GM23338 (cell line): ENCODE measurements at regions not wholly inside any gene's neighbourhood (a gene's known extent, or its start where the extent isn't known, plus 50 kb on each side); places are given as distances from the start of the nearest gene placed in this dataset.

Experiments
- ATAC-seq: fragments of 200-7000 bp; cut with Tn5 transposase; 3 replicates; pipeline ENCODE4 v1.9.1; 2020
- DNase-seq: peaks from one replicate; pipeline ENCODE4 v3.0.0-alpha.2; 2015; ENCODE audit warnings: low spot score
- H2AFZ ChIP-seq: fragments of 200-600 bp; sonication (generic); 2 replicates; pipeline ENCODE4 v1.8.0; 2016; ENCODE audit warnings: antibody characterized with exemption, mild to moderate bottlenecking, moderate library complexity
- H3F3A ChIP-seq: fragments of 200-600 bp; sonication (generic); replicated peaks from 2 replicates; pipeline ENCODE4 v1.8.0; 2017; ENCODE audit warnings: antibody characterized with exemption, mixed run types, low read depth
- H3K27ac ChIP-seq: fragments of 200-600 bp; sonication (generic); 2 replicates; pipeline ENCODE4 v1.6.1; 2016; ENCODE audit warnings: low read depth
- H3K27me3 ChIP-seq: fragments of 200-600 bp; sonication (generic); 2 replicates; pipeline ENCODE4 v1.8.0; 2016; ENCODE audit warnings: mild to moderate bottlenecking, mixed run types, moderate library complexity; ENCODE audit not compliant: insufficient read depth
- H3K36me3 ChIP-seq: fragments of 200-600 bp; sonication (generic); 2 replicates; pipeline ENCODE4 v1.8.0; 2016; ENCODE audit warnings: mild to moderate bottlenecking; ENCODE audit not compliant: insufficient read depth
- H3K4me1 ChIP-seq: fragments of 200-600 bp; sonication (generic); 2 replicates; pipeline ENCODE4 v1.8.0; 2016; ENCODE audit warnings: mild to moderate bottlenecking, moderate library complexity; ENCODE audit not compliant: insufficient read depth
- H3K4me2 ChIP-seq: fragments of 200-600 bp; sonication (generic); 2 replicates; pipeline ENCODE4 v1.7.1; 2017; ENCODE audit warnings: mixed run types
- H3K4me3 ChIP-seq: fragments of 200-600 bp; sonication (generic); 2 replicates; pipeline ENCODE4 v1.6.1; 2016; ENCODE audit warnings: mixed run types
- H3K79me2 ChIP-seq: fragments of 200-600 bp; sonication (generic); replicated peaks from 2 replicates; pipeline ENCODE4 v1.8.0; 2017; ENCODE audit warnings: mild to moderate bottlenecking; ENCODE audit not compliant: insufficient read depth
- H3K9me2 ChIP-seq: fragments of 200-600 bp; sonication (generic); 2 replicates; pipeline ENCODE4 v1.8.0; 2017; ENCODE audit not compliant: insufficient read depth
- H4K20me1 ChIP-seq: fragments of 200-600 bp; sonication (generic); replicated peaks from 2 replicates; pipeline ENCODE4 v1.8.0; 2017; ENCODE audit warnings: mild to moderate bottlenecking; ENCODE audit not compliant: insufficient read depth
- H3K27ac Mint-ChIP-seq: 2 replicates; pipeline ENCODE4 v1.8.0; 2020; ENCODE audit warnings: inconsistent platforms, mild to moderate bottlenecking, moderate library complexity, mixed read lengths
- H3K27me3 Mint-ChIP-seq: 3 replicates; pipeline ENCODE4 v1.8.0; 2022; ENCODE audit warnings: low read depth, mild to moderate bottlenecking, moderate library complexity, mixed read lengths, inconsistent platforms; ENCODE audit not compliant: insufficient read depth, poor library complexity
- H3K36me3 Mint-ChIP-seq: 3 replicates; pipeline ENCODE4 v1.8.0; 2021; ENCODE audit warnings: low read depth, mild to moderate bottlenecking, inconsistent platforms, moderate library complexity, mixed read lengths
- H3K4me1 Mint-ChIP-seq: 3 replicates; pipeline ENCODE4 v1.8.0; 2020; ENCODE audit warnings: mild to moderate bottlenecking, inconsistent platforms, mixed read lengths
- H3K4me3 Mint-ChIP-seq: 3 replicates; pipeline ENCODE4 v1.8.0; 2021; ENCODE audit warnings: moderate library complexity, mild to moderate bottlenecking, inconsistent platforms, mixed read lengths
- H3K9me3 Mint-ChIP-seq: 3 replicates; pipeline ENCODE4 v1.8.0; 2020; ENCODE audit warnings: moderate library complexity, mild to moderate bottlenecking, inconsistent platforms, mixed read lengths
- EZH2phosphoT487 ChIP-seq: fragments of 200-600 bp; sonication (generic); IDR thresholded peaks from one replicate; pipeline ENCODE4 v1.8.1; 2018; ENCODE audit warnings: antibody characterized with exemption; ENCODE audit not compliant: unreplicated experiment
- NANOG ChIP-seq: IDR thresholded peaks from 2 replicates; pipeline ENCODE4 v1.6.1; 2016; ENCODE audit warnings: antibody characterized with exemption, borderline replicate concordance
- ZNF331 ChIP-seq: fragments of 250-450 bp; sonication (Bioruptor Pico); IDR thresholded peaks from 2 replicates; pipeline ENCODE4 v1.5.0; 2020; ENCODE audit warnings: low read depth, mild to moderate bottlenecking, moderate library complexity
- TF ChIP-seq, protein P1 (sequence below): fragments of 250-450 bp; sonication (Bioruptor Pico); IDR thresholded peaks from 2 replicates; pipeline ENCODE4 v1.5.0; 2020; ENCODE audit warnings: mild to moderate bottlenecking, moderate library complexity

GRCh38 chr7:136103545-136104268, 126.5 kb upstream of the MTPN start:
- H3F3A ChIP-seq = no peaks in the 10 kb centered on the region
- H3K36me3 ChIP-seq = no peaks in the 10 kb centered on the region
- H3K27ac Mint-ChIP-seq = no peak overlapping the region
- H3K4me1 ChIP-seq = no peaks in the 10 kb centered on the region
- H3K36me3 Mint-ChIP-seq = peaks cover 12% of the 10 kb centered on the region
- H3K4me2 ChIP-seq = no peak overlapping the region
- no peaks in the 10 kb centered on the region for H3K27me3 ChIP-seq
- no peak overlapping the region for H3K27ac ChIP-seq
- DNase-seq (no peak), ATAC-seq (no peak)
- H4K20me1 ChIP-seq = no peaks in the 10 kb centered on the region
- no peak overlapping the region for H3K4me3 ChIP-seq
- TF ChIP-seq, protein P1, sequence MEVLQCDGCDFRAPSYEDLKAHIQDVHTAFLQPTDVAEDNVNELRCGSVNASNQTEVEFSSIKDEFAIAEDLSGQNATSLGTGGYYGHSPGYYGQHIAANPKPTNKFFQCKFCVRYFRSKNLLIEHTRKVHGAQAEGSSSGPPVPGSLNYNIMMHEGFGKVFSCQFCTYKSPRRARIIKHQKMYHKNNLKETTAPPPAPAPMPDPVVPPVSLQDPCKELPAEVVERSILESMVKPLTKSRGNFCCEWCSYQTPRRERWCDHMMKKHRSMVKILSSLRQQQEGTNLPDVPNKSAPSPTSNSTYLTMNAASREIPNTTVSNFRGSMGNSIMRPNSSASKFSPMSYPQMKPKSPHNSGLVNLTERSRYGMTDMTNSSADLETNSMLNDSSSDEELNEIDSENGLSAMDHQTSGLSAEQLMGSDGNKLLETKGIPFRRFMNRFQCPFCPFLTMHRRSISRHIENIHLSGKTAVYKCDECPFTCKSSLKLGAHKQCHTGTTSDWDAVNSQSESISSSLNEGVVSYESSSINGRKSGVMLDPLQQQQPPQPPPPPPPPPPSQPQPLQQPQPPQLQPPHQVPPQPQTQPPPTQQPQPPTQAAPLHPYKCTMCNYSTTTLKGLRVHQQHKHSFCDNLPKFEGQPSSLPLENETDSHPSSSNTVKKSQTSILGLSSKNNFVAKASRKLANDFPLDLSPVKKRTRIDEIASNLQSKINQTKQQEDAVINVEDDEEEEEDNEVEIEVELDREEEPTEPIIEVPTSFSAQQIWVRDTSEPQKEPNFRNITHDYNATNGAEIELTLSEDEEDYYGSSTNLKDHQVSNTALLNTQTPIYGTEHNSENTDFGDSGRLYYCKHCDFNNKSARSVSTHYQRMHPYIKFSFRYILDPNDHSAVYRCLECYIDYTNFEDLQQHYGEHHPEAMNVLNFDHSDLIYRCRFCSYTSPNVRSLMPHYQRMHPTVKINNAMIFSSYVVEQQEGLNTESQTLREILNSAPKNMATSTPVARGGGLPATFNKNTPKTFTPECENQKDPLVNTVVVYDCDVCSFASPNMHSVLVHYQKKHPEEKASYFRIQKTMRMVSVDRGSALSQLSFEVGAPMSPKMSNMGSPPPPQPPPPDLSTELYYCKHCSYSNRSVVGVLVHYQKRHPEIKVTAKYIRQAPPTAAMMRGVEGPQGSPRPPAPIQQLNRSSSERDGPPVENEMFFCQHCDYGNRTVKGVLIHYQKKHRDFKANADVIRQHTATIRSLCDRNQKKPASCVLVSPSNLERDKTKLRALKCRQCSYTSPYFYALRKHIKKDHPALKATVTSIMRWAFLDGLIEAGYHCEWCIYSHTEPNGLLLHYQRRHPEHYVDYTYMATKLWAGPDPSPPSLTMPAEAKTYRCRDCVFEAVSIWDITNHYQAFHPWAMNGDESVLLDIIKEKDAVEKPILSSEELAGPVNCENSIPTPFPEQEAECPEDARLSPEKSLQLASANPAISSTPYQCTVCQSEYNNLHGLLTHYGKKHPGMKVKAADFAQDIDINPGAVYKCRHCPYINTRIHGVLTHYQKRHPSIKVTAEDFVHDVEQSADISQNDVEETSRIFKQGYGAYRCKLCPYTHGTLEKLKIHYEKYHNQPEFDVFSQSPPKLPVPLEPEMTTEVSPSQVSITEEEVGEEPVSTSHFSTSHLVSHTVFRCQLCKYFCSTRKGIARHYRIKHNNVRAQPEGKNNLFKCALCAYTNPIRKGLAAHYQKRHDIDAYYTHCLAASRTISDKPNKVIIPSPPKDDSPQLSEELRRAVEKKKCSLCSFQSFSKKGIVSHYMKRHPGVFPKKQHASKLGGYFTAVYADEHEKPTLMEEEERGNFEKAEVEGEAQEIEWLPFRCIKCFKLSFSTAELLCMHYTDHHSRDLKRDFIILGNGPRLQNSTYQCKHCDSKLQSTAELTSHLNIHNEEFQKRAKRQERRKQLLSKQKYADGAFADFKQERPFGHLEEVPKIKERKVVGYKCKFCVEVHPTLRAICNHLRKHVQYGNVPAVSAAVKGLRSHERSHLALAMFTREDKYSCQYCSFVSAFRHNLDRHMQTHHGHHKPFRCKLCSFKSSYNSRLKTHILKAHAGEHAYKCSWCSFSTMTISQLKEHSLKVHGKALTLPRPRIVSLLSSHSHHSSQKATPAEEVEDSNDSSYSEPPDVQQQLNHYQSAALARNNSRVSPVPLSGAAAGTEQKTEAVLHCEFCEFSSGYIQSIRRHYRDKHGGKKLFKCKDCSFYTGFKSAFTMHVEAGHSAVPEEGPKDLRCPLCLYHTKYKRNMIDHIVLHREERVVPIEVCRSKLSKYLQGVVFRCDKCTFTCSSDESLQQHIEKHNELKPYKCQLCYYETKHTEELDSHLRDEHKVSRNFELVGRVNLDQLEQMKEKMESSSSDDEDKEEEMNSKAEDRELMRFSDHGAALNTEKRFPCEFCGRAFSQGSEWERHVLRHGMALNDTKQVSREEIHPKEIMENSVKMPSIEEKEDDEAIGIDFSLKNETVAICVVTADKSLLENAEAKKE (CRISPR knock-in tag) = no peak
- H3K4me3 Mint-ChIP-seq = no peak overlapping the region
- no peaks in the 10 kb centered on the region; the same call in 1 of the 2 replicates for H3K9me2 ChIP-seq
- H3K27me3 Mint-ChIP-seq = no peaks in the 10 kb centered on the region
- H3K9me3 Mint-ChIP-seq = peaks cover 36% of the 10 kb centered on the region
- H3K79me2 ChIP-seq = no peaks in the 10 kb centered on the region
- no peak overlapping the region for H2AFZ ChIP-seq
- no peaks in the 10 kb centered on the region for H3K4me1 Mint-ChIP-seq

GRCh38 chr7:136102881-136103280, 125.7 kb upstream of the MTPN start:
- no peaks in the 10 kb centered on the region for H3K36me3 ChIP-seq
- Mint-ChIP-seq H3K27ac (no peak overlapping the region), H3K4me3 (no peak overlapping the region), H3K9me3 (peaks cover 35% of the 10 kb centered on the region), H3K4me1 (no peaks in the 10 kb centered on the region), H3K36me3 (peaks cover 12% of the 10 kb centered on the region), H3K27me3 (no peaks in the 10 kb centered on the region)
- H4K20me1 ChIP-seq = no peaks in the 10 kb centered on the region
- no peaks in the 10 kb centered on the region for H3K79me2 ChIP-seq
- H3K4me2 ChIP-seq = no peak overlapping the region
- no peaks in the 10 kb centered on the region; the same call in 1 of the 2 replicates for H3K9me2 ChIP-seq
- no peak for DNase-seq
- no peak for ATAC-seq
- no peaks in the 10 kb centered on the region for H3K4me1 ChIP-seq
- H3K27ac ChIP-seq = no peak overlapping the region
- no peak overlapping the region for H3K4me3 ChIP-seq
- H3K27me3 ChIP-seq = no peaks in the 10 kb centered on the region
- no peaks in the 10 kb centered on the region for H3F3A ChIP-seq
- H2AFZ ChIP-seq = no peak overlapping the region
- TF ChIP-seq, protein P1 (CRISPR knock-in tag) = no peak
- TF ChIP-seq ZNF331 (CRISPR knock-in tag) = no peak
- TF ChIP-seq EZH2phosphoT487 = no peak
- TF ChIP-seq NANOG = no peak
